DND-41 (cell line): ENCODE measurements at regions not wholly inside any gene's neighbourhood (a gene's known extent, or its start where the extent isn't known, plus 50 kb on each side); places are given as distances from the start of the nearest gene placed in this dataset.

Experiments
- ATAC-seq: fragments of 200-7000 bp; cut with Tn5 transposase; 3 replicates; pipeline ENCODE4 v1.9.1; 2021; ENCODE audit warnings: low read depth; ENCODE audit not compliant: insufficient read depth
- DNase-seq: peaks from one replicate; pipeline ENCODE4 v3.0.0-alpha.2; 2020
- H2AFZ ChIP-seq: 2 replicates; pipeline ENCODE4 v1.6.0; 2012; ENCODE audit warnings: low read depth, low read length
- H3K27ac ChIP-seq: 2 replicates; pipeline ENCODE4 v1.5.1; 2012; ENCODE audit warnings: low read length, inconsistent platforms
- H3K27me3 ChIP-seq: fragments of 200-600 bp; sonication (generic); 2 replicates; pipeline ENCODE4 v1.6.0; 2012; ENCODE audit warnings: low read length, mild to moderate bottlenecking, inconsistent platforms; ENCODE audit not compliant: insufficient read depth, poor library complexity
- H3K36me3 ChIP-seq: 2 replicates; pipeline ENCODE4 v1.5.1; 2012; ENCODE audit warnings: low read length, inconsistent platforms; ENCODE audit not compliant: insufficient read depth
- H3K4me1 ChIP-seq: 2 replicates; pipeline ENCODE4 v1.5.1; 2012; ENCODE audit warnings: mild to moderate bottlenecking, low read length; ENCODE audit not compliant: insufficient read depth
- H3K4me2 ChIP-seq: 2 replicates; pipeline ENCODE4 v1.6.0; 2012; ENCODE audit warnings: mild to moderate bottlenecking, moderate library complexity, low read length, inconsistent platforms; ENCODE audit not compliant: insufficient read depth
- H3K4me3 ChIP-seq, 2 experiments: fragments of 200-600 bp in 1 of 2; shearing (Covaris generic) in 1 of 2; 2 replicates each; pipeline ENCODE4 v1.5.1; 2012 to 2016; ENCODE audit warnings: inconsistent platforms in 2 of 2, low read length in 2 of 2, mild to moderate bottlenecking in 2 of 2, low read depth in 1 of 2, moderate library complexity in 1 of 2
- H3K79me2 ChIP-seq: 2 replicates; pipeline ENCODE4 v1.6.0; 2012; ENCODE audit warnings: low read length, inconsistent platforms; ENCODE audit not compliant: insufficient read depth
- H3K9ac ChIP-seq: 2 replicates; pipeline ENCODE4 v1.6.0; 2012; ENCODE audit warnings: low read depth, mild to moderate bottlenecking, inconsistent platforms, low read length, moderate library complexity
- H3K9me3 ChIP-seq: 2 replicates; pipeline ENCODE4 v1.5.1; 2012; ENCODE audit warnings: low read length, moderate library complexity, mild to moderate bottlenecking, inconsistent platforms; ENCODE audit not compliant: insufficient read depth, severe bottlenecking
- H4K20me1 ChIP-seq: 2 replicates; pipeline ENCODE4 v1.6.0; 2012; ENCODE audit warnings: low read length; ENCODE audit not compliant: insufficient read depth
- CTCF ChIP-seq: IDR thresholded peaks from 2 replicates; pipeline ENCODE4 v1.5.1; 2012; ENCODE audit warnings: borderline replicate concordance, low read length, moderate library complexity, mild to moderate bottlenecking; ENCODE audit not compliant: poor library complexity, severe bottlenecking; ENCODE audit errors: extremely low read depth
- EZH2 ChIP-seq: IDR thresholded peaks from 3 replicates; pipeline ENCODE4 v1.6.1; 2012; ENCODE audit warnings: borderline replicate concordance, low read depth, mild to moderate bottlenecking, moderate library complexity, low read length, inconsistent platforms; ENCODE audit not compliant: severe bottlenecking

DNA sequence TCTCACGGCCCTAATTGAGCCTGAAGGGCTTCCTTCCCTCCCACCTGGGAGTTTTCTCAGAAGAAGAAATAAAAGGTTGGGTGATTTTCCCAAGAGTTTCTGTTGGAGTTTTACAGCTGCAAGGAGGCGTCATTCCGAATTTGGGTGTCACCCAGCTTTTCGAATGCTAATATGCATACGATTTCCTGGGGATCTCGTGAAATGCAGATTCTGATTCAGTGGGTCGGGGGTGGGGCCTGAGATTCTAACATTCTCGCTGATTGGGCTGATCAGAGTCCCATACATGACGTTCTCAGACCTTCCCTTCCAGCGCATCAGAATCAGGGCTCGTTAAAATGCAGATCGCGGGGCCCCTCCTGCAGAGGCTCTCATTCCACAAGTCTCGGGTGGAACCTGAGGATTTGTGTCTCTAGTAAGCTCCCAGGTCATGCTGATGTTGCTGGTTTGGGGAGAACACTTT, 125.8 kb upstream of the STX18 start:
- DNase-seq (no peak), ATAC-seq (no peak)
- H3K79me2 ChIP-seq, result no peaks in the 10 kb centered on the region
- H3K4me2 ChIP-seq, result no peak overlapping the region
- H3K27ac ChIP-seq, result no peak overlapping the region
- no peaks in the 10 kb centered on the region for H3K4me1 ChIP-seq
- no peak for TF ChIP-seq CTCF
- no peak for TF ChIP-seq EZH2
- H3K9ac ChIP-seq, result no peak overlapping the region
- no peaks in the 10 kb centered on the region for H3K27me3 ChIP-seq
- H3K36me3 ChIP-seq, result no peaks in the 10 kb centered on the region
- no peak overlapping the region for H2AFZ ChIP-seq
- no peaks in the 10 kb centered on the region for H3K9me3 ChIP-seq
- H4K20me1 ChIP-seq, result no peaks in the 10 kb centered on the region
- no peak overlapping the region for H3K4me3 ChIP-seq

GRCh38 chr4:4666693-4667621, 125.1 kb upstream of the STX18 start:
- Histone ChIP-seq H3K27me3 (no peaks in the 10 kb centered on the region), H3K4me2 (no peak overlapping the region), H3K36me3 (no peaks in the 10 kb centered on the region), H3K79me2 (no peaks in the 10 kb centered on the region), H3K4me1 (no peaks in the 10 kb centered on the region), H3K27ac (no peak overlapping the region), H4K20me1 (no peaks in the 10 kb centered on the region), H3K9ac (no peak overlapping the region), H2AFZ (no peak overlapping the region), H3K4me3 (no peak overlapping the region), H3K9me3 (no peaks in the 10 kb centered on the region)
- ATAC-seq (no peak), DNase-seq (no peak)
- no peak for TF ChIP-seq CTCF
- TF ChIP-seq EZH2, result no peak

- TF ChIP-seq CTCF, result no peak
- TF ChIP-seq EZH2, result no peak
- Histone ChIP-seq H2AFZ (no peak overlapping the region), H4K20me1 (no peaks in the 10 kb centered on the region), H3K9me3 (no peaks in the 10 kb centered on the region), H3K4me2 (no peak overlapping the region), H3K9ac (no peak overlapping the region), H3K27ac (no peak overlapping the region), H3K4me3 (no peak overlapping the region), H3K27me3 (no peaks in the 10 kb centered on the region), H3K79me2 (no peaks in the 10 kb centered on the region), H3K36me3 (no peaks in the 10 kb centered on the region), H3K4me1 (no peaks in the 10 kb centered on the region)
- no peak for DNase-seq
- no peak for ATAC-seq
Observed at GRCh38 chr4:4666187-4666586, 124.3 kb upstream of the STX18 start.
